ENCODE measurements at regions not wholly inside any gene's neighbourhood (a gene's known extent, or its start where the extent isn't known, plus 50 kb on each side); places are given as distances from the start of the nearest gene placed in this dataset.
"Not testable (repeated sequence)": the region's sequence is repeated elsewhere in the genome, so short reads cannot be mapped to it uniquely, and the experiment has no call there.

DNA sequence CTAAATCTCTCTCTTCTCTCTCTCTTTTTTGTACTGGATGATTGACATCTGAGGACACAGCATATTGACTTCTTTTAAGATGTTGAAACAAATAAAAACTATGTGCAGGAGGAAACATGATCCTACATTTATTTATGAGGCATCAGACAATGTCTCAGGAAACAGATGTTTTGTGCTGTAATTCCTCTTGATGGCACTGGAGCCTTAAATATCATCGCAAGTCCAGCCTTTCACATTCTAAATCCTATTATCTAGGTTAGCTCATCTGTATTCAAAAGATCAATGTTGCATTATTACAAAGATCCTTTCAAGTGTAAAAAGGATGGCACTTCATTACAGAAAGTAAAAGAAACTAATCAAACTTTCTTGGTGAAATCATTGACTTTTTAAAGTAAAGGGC is 63.9 kb downstream of the MAT2B start:
- DNase-seq: no peak

DNA sequence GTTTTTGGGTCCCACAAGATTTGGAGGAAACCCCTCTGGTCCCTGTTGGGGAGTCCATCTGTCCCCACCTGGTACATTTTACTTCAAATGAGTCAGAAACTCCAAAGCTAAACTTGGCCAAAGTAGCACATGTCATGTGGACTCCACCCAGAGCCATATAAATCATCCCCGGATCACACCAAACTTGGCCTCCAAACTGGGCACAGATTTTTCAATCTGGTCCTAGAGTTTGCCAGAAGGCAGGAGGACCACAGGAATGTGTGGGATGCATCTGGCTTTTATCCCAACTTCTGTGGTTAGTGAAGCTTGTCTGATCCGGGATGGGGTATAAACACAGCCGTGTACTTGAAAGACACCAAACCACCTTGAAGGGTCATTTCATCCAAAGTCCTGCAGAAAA is 66.3 kb downstream of the MAT2B start:
- DNase-seq: no peak

- no peak for DNase-seq
Observed at GRCh38 chr5:163574472-163575440, 69.3 kb downstream of the MAT2B start.

GRCh38 chr5:163578652-163579051 is 73.2 kb downstream of the MAT2B start:
- DNase-seq: no peak

DNA sequence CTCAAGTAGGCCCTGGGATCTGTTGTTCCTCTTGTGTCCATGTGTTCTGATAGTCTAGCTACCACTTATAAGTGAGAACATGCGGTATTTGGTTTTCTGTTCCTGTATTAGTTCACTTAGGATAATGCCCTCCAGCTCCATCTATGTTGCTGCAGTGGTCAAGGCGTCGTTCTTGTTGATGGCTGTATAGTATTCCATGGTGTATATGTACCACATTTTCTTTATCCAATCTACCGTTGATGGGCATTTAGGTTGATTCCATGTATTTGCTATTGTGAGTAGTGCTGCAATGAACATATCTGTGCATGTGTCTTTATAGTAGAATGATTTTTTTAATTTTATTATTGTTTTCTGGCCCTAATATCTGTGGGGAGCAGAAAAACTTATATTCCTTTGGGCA is 74.3 kb downstream of the MAT2B start:
- no peak for DNase-seq

- DNase-seq: no peak
Observed at GRCh38 chr5:163580516-163580915, 75.1 kb downstream of the MAT2B start.

GRCh38 chr5:163583491-163584153 is 78.2 kb downstream of the MAT2B start:
- not testable (repeated sequence) for DNase-seq

DNA sequence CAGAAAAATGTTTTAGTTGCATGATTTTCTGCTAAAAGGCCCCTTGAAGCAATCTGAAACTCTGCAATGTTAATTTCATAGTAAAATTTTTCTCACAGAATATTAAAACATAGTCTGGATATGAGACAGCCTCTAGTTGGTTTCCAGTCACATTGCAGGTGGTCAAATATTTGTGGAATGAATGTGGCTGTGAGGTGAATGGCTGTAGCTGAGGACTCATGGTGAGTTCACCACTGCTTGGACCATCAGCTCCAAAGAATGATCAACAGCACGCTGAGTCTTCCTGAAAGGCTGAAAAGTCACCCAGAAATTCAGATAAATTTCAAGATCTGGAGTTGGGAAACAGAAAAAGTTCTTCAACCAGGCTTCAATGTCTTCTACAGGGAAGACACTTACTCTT is 79.8 kb downstream of the MAT2B start:
- no peak for DNase-seq

DNA sequence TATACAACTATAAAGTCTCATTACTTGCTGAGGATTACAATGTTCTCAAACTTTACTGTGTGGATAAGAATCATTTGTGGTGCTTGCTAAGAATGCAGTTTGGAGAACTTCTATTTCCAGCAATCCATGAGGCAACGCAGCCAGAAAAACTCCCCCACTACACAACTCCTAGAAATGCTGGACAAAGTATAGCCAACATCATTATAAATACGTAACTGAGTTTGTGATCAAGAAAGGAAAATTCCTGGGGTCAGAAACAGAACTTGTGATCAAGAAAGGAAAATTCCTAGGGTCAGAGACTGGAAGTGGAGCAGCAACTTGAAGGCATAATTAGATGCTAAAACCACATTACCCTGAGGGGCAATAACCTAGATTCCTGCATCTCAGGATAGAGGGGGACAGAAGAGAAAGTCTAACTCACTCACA is 81.1 kb downstream of the MAT2B start:
- DNase-seq: no peak

GRCh38 chr5:163594951-163595350 is 89.5 kb downstream of the MAT2B start:
- DNase-seq: no peak

DNA sequence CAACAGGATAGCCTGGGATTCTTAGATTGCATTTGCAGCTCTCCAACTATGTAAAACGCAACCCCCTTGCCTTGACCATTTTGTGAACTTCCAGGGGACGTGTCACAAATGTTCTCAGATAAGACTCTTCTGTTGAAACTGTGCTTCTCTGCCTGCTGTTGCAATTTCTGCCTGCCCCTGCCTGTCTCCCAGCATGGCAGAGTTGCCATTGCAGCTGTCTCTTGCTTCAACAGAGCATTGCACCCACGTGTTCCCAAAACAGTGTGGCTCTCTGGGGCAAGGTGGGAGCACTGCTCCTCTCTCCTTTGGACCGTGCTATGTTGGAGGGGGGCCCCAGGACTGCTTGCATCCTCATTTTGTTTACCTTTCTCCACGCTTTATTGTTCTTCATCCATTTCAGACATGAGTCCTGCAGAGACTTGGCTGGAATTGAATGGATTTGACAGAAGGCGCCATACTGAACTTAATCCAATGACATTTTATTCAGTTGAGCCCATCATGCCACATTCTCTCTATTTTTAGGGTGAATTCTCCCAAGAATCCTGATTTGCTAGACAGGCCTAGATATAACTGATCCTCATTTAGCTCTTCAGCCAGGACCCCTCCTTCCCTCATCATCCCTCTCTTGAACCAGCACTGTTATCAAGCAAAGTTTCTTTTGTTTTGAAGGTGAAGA is 90.7 kb downstream of the MAT2B start:
- DNase-seq: no peak

DNA sequence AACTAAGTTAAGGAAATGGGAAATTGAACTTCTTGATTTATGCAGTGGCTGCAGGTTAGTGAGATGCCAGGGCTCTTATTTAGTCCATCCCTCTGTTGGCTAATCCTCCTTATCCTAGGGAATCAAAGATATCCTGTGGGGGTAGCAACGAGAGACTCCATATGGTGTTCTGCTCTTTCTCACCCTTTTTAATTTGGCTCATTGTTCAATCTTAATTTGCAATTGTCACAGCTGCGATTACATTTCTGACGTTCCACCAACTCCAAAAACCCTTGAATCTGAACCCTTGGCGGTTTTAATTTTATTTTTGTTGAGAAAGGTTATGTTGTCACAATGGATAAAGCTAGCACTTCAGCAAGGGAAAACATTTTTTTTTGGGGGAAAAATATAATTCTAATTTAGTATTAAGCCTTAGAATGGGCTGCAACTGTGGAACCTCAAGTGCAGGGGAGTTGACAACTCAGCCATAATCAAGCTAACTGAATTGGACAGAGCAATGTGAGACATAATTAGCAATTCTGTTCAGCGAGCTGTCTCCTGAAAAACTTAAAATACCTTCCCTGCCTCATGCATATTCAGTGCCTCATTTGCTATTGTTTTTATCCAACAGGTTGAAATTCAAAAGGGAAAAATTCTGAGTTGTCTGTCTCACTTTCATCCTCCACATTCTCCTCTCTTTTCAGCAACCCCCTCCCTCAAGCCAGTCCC is 91.3 kb downstream of the MAT2B start:
- no peak for DNase-seq

GRCh38 chr5:163604013-163604412 is 98.6 kb downstream of the MAT2B start:
- DNase-seq: no peak

- no peak for DNase-seq
Observed at GRCh38 chr5:163607256-163607655, 101.8 kb downstream of the MAT2B start.

DNA sequence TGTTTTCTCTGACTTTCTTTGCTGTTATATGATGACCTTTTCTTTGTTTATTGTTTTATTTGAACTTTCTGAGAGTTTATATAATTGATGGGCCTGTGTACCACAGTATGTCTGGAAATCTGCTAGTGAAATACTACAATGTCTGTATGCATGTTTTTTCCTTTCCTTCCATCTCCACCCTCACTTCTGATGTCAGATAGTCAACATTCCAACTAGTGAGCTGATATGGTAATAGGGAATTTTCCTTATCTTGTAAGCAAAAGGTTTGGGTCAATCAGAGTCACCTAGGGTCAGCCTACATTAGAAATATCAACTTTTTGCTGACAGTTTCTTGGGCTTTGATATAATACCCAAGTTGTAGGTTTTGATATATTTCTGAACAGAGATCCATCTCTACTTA is 103.2 kb downstream of the MAT2B start:
- DNase-seq: no peak

DNA sequence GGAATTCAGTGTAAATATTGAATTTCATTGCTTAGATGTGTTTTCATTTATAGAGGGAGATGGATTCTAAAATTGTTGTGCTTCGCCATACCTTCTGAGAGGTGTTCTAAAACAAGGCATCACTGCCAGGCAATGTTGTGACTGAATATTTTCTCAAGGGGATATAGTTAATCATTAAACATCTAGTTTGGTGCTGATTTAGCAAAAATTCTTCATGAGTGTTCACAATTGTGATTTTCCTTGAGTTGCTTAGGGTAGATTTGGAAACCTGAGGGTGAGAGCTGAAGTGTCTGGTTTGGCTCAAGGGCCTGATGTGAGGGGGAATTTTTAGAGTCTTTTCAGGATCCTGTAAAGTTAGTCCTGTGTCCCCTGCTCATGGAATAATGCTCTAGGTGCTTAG is 104.5 kb downstream of the MAT2B start:
- DNase-seq: no peak

DNA sequence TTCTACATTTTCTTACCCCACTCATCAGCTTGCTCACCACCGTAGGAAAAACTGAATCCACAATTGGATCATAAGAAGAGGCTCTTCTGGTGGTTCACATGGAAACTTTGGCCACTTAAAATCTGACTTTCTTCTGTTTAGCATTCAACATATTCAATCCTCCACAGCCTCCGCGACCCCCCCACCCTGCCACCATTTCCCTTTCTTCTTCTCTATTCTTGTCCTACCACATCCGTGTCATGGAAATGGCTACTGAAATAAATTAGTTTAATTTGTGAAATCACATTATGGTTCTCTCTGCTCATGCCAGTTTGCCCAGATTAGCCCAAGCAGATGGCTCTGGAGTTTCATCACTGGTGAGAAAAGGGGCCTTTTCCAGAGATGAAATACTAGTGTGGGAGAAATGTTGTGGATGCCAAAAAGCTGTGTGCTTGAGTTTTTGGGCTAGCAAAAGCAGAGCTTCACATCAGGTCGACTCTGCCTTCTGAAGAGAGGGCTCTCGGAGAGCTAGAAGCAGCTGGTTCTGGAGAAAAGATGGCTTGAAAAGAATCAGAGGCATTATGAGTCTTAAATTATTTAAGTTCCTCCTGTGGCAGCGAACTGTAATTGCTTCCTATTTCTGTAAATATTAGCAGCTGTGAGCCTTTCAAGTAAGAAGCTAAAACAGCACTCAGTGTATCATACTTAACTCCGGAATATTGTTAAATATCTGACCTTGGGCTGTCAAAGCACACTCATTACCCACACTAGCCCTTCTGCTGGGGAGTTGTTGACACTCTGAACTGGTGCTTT is 107.1 kb downstream of the MAT2B start:
- no peak for DNase-seq

DNA sequence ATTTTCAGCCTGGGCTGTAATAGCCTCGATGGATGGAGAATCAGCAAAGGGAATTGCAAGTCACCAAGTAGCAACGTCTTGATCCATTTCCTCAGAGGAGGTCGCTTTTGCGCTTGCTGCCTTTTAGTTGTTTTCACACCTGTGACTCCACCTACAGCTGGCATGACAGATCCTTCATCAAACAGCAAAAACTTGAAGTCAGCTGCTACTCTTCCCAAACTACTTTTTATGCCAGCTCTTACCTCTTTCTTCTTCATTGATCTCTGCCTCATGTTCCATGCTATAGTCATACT is 107.7 kb downstream of the MAT2B start:
- no peak for DNase-seq

DNA sequence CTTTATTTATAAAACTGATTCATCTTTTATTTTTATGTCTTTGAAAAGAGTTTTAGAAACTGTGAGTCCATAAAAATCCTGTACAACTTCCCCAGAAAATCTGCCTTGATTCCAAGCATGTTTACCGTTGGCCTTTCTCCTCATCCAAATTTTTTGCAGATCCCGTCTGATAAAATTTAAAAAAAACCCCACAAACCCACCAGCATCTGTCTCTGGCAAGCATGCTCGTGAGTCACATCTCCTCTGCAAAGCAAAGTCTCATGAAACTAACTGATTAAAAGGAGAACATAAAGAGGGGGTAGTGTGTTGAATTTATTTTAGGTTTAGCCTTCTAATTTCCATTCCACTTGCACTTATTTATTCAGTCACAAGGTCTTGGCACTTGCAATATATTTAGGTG is 109.4 kb downstream of the MAT2B start:
- no peak for DNase-seq

DNA sequence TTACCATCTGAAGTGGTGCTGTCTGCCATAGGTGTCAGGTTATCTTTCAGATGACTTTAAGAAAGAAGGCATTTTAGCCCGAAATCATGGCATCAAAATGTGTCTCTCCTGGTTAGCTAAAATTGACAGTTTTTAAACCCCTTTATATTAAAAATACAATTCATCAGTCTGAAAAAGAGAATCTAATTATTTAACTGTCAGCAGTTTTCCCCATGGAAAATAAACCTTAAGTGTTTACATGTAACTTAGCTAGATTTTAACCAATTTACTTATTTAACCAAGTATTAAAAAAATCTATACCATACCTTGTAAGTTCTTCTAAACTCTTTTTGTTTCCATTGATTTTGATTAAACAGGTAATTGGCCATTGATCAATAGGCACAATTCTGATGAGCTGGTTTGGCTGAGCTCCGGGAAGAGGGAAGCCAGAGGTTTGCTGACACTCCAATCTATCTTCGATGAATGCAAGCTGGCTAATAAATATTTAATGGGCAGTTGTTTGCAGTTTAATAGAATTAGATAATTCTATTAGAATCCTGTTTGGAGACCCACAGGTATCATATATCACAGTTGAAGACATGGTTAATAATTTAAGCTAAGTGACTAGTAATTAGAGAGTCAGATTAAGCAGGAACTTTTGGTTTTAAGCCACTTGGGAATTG is 114.0 kb downstream of the MAT2B start:
- DNase-seq: no peak

- DNase-seq: no peak
Observed at GRCh38 chr5:163619951-163620350, 114.5 kb downstream of the MAT2B start.

DNA sequence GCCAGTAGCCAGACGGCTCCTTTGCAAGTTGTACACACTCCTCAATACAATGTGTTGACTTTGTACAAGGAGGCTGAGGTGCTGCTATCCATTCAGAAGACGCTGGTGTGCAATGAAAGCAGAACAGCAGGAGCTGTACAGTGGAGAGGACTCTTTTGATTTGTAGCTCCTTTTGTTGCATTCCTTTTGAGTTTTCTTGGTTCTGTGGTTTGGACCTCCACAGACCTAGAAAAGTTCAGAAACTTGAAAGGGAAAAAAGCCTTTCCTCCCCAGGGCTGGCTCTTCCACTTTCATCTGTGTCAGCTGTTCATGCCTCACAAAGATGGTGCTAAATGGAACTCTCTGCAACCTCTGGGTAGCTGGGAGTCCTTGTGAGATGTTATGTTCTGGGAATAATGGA is 117.4 kb downstream of the MAT2B start:
- no peak for DNase-seq

Measured in midbrain (tissue), 1 donor.